HK-2 (cell line): ENCODE measurements at regions not wholly inside any gene's neighbourhood (a gene's known extent, or its start where the extent isn't known, plus 50 kb on each side); places are given as distances from the start of the nearest gene placed in this dataset.
"Not testable (repeated sequence)": the region's sequence is repeated elsewhere in the genome, so short reads cannot be mapped to it uniquely, and the experiment has no call there.

ENCODE experiments used
- DNase-seq: peaks from one replicate; pipeline ENCODE4 v3.0.0-alpha.2; 2018; ENCODE audit not compliant: unreplicated experiment

GRCh38 chr16:11414815-11415775, 69.8 kb downstream of the RMI2 start:
- no peak for DNase-seq

- no peak for DNase-seq
These were observed 71.2 kb downstream of the RMI2 start for GRCh38 chr16:11416228-11417001.

GRCh38 chr16:11417487-11417886, 72.2 kb downstream of the RMI2 start:
- DNase-seq, result no peak

GRCh38 chr16:11418506-11418905, 73.2 kb downstream of the RMI2 start:
- no peak for DNase-seq

GRCh38 chr16:11420067-11420466, 74.8 kb downstream of the RMI2 start:
- not testable (repeated sequence) for DNase-seq

- no peak for DNase-seq
These were observed 75.6 kb downstream of the RMI2 start for GRCh38 chr16:11420895-11421294.

GRCh38 chr16:11422381-11423314, 77.4 kb downstream of the RMI2 start:
- DNase-seq, result no peak

- no peak for DNase-seq
These were observed 78.3 kb downstream of the RMI2 start for GRCh38 chr16:11423315-11424117.

- DNase-seq, result no peak
These were observed 78.8 kb downstream of the RMI2 start for GRCh38 chr16:11424118-11424460.

- no peak for DNase-seq
These were observed 79.9 kb downstream of the RMI2 start for GRCh38 chr16:11425140-11425539.

- DNase-seq, result no peak
These were observed 83.3 kb downstream of the RMI2 start for GRCh38 chr16:11428623-11428953.

GRCh38 chr16:11429123-11429522, 83.9 kb downstream of the RMI2 start:
- DNase-seq, result no peak

GRCh38 chr16:11429823-11430222, 84.6 kb downstream of the RMI2 start:
- DNase-seq, result no peak

GRCh38 chr16:11430601-11431317, 85.5 kb downstream of the RMI2 start:
- no peak for DNase-seq

GRCh38 chr16:11431915-11432465, 86.7 kb downstream of the RMI2 start:
- no peak for DNase-seq

- DNase-seq, result no peak
These were observed 87.7 kb downstream of the RMI2 start for GRCh38 chr16:11432856-11433395.

GRCh38 chr16:11435576-11435975, 90.3 kb downstream of the RMI2 start:
- no peak for DNase-seq

GRCh38 chr16:11437069-11437468, 91.8 kb downstream of the RMI2 start:
- DNase-seq, result no peak

GRCh38 chr16:11439790-11440656, 94.8 kb downstream of the RMI2 start:
- no peak for DNase-seq
